H1 (cell line): ENCODE measurements at regions not wholly inside any gene's neighbourhood (a gene's known extent, or its start where the extent isn't known, plus 50 kb on each side); places are given as distances from the start of the nearest gene placed in this dataset.

Experiments
- CTCF ChIA-PET: fragments of 300-600 bp; sonication (Branson Sonifier 250); formaldehyde crosslinking; loops from one replicate; lab custom pipeline; 2021; ENCODE audit not compliant: partially characterized antibody; lab: Charles Lee
- POLR2A ChIA-PET: fragments of 300-600 bp; sonication (Branson Sonifier 250); formaldehyde crosslinking; loops from one replicate; lab custom pipeline; 2021; ENCODE audit warnings: inconsistent platforms; ENCODE audit not compliant: partially characterized antibody; lab: Charles Lee
- DNase-seq, 2 experiments: peaks; one replicate each; pipeline versions ENCODE4 v3.0.0 to v3.0.0-alpha.2; 2010 to 2022; ENCODE audit warnings: low spot score in 2 of 2, low read depth in 1 of 2, mixed read lengths in 1 of 2
- FAIRE-seq: peaks from 2 replicates; lab custom pipeline; 2011; peaks lifted over from hg19 to GRCh38; lab: Jason Lieb, UNC
- H2AFZ ChIP-seq: 2 replicates; pipeline ENCODE4 v1.8.1; 2012; ENCODE audit warnings: low read length, inconsistent platforms
- H2AK5ac ChIP-seq: 2 replicates; pipeline ENCODE4 v1.6.1; 2013; ENCODE audit warnings: low read depth, low read length
- H2BK120ac ChIP-seq: replicated peaks from 2 replicates; pipeline ENCODE3; 2013; ENCODE audit warnings: low read depth, low read length, inconsistent platforms
- H2BK12ac ChIP-seq: 2 replicates; pipeline ENCODE4 v1.6.1; 2013; ENCODE audit warnings: low read depth, low read length
- H2BK15ac ChIP-seq: 2 replicates; pipeline ENCODE4 v1.6.1; 2013; ENCODE audit warnings: low read length
- H2BK20ac ChIP-seq: 2 replicates; pipeline ENCODE4 v1.6.1; 2013; ENCODE audit warnings: low read length
- H2BK5ac ChIP-seq: 2 replicates; pipeline ENCODE4 v1.6.1; 2013; ENCODE audit warnings: low read depth, low read length
- H3K14ac ChIP-seq: 2 replicates; pipeline ENCODE4 v1.6.1; 2013; ENCODE audit warnings: inconsistent platforms; ENCODE audit not compliant: insufficient read length
- H3K18ac ChIP-seq: 2 replicates; pipeline ENCODE4 v1.6.1; 2013; ENCODE audit warnings: low read length; ENCODE audit errors: extremely low read depth
- H3K23ac ChIP-seq: 2 replicates; pipeline ENCODE4 v1.6.1; 2013; ENCODE audit warnings: inconsistent platforms; ENCODE audit not compliant: insufficient read length
- H3K23me2 ChIP-seq: 2 replicates; pipeline ENCODE4 v1.6.1; 2013; ENCODE audit warnings: low read depth, low read length
- H3K27ac ChIP-seq: 2 replicates; pipeline ENCODE4 v1.6.1; 2011; ENCODE audit warnings: low read depth, low read length, inconsistent platforms
- H3K27me3 ChIP-seq, 4 experiments: replicated peaks in 1 of 4; 1 replicate in 1 of 4; 2 replicates in 3 of 4; pipeline versions ENCODE4 v1.6.1 to v1.8.1; 2011 to 2013; ENCODE audit warnings: low read length in 3 of 4, mild to moderate bottlenecking in 3 of 4, inconsistent platforms in 2 of 4, mixed read lengths in 2 of 4, moderate library complexity in 1 of 4; ENCODE audit not compliant: control insufficient read depth in 3 of 4, insufficient read depth in 3 of 4; ENCODE audit errors: extremely low read depth in 1 of 4
- H3K36me3 ChIP-seq, 4 experiments: 2 replicates each; pipeline versions ENCODE4 v1.6.1 to v1.8.1; 2011 to 2013; ENCODE audit warnings: mild to moderate bottlenecking in 4 of 4, low read length in 3 of 4, moderate library complexity in 2 of 4, control low read depth in 1 of 4, inconsistent platforms in 1 of 4; ENCODE audit not compliant: insufficient read depth in 4 of 4, control insufficient read depth in 2 of 4
- H3K4ac ChIP-seq: replicated peaks from 2 replicates; pipeline ENCODE3; 2013; ENCODE audit warnings: low read length, low read depth, mixed read lengths, inconsistent platforms; ENCODE audit not compliant: insufficient read length
- H3K4me1 ChIP-seq, 4 experiments: replicated peaks in 1 of 4; 1 replicate in 1 of 4; 2 replicates in 3 of 4; pipeline versions ENCODE4 v1.6.1 to v1.8.1; 2011 to 2013; ENCODE audit warnings: low read length in 3 of 4, inconsistent platforms in 2 of 4, mixed read lengths in 1 of 4; ENCODE audit not compliant: insufficient read depth in 4 of 4, control insufficient read depth in 3 of 4
- H3K4me2 ChIP-seq, 2 experiments: 2 replicates each; pipeline versions ENCODE4 v1.6.1 to v1.8.1; 2011 to 2013; ENCODE audit warnings: low read depth in 2 of 2, low read length in 2 of 2, control low read depth in 1 of 2, inconsistent platforms in 1 of 2, mild to moderate bottlenecking in 1 of 2; ENCODE audit not compliant: insufficient read depth in 1 of 2
- H3K4me3 ChIP-seq, 4 experiments: fragments of 200-600, 300-600 bp in 1 of 4; sonication (generic), shearing (Covaris generic), sonication (Bioruptor Twin) in 1 of 4; 2 replicates each; pipeline versions ENCODE4 v1.5.1 to v1.8.1; 2011 to 2016; ENCODE audit warnings: low read length in 4 of 4, low read depth in 3 of 4, control low read depth in 2 of 4, inconsistent platforms in 2 of 4, mild to moderate bottlenecking in 2 of 4, mixed read lengths in 1 of 4, moderate library complexity in 1 of 4; ENCODE audit not compliant: insufficient read depth in 2 of 4; ENCODE audit errors: extremely low read depth in 1 of 4
- H3K56ac ChIP-seq: replicated peaks from 2 replicates; pipeline ENCODE3; 2013; ENCODE audit warnings: low read depth, mild to moderate bottlenecking, mixed read lengths, low read length, inconsistent platforms; ENCODE audit not compliant: insufficient read length
- H3K79me1 ChIP-seq: 2 replicates; pipeline ENCODE4 v1.6.1; 2013; ENCODE audit warnings: low read depth, low read length, control low read depth
- H3K79me2 ChIP-seq, 2 experiments: 2 replicates each; pipeline versions ENCODE4 v1.6.1 to v1.8.1; 2012 to 2013; ENCODE audit warnings: low read length in 2 of 2, mild to moderate bottlenecking in 2 of 2, inconsistent platforms in 1 of 2; ENCODE audit not compliant: insufficient read depth in 2 of 2, control insufficient read depth in 1 of 2
- H3K9ac ChIP-seq, 4 experiments: replicated peaks in 1 of 4; 1 replicate in 1 of 4; 2 replicates in 3 of 4; pipeline versions ENCODE4 v1.6.1 to v1.8.1; 2011 to 2013; ENCODE audit warnings: low read depth in 3 of 4, low read length in 3 of 4, control low read depth in 2 of 4, mild to moderate bottlenecking in 2 of 4, moderate library complexity in 2 of 4, inconsistent platforms in 1 of 4; ENCODE audit errors: extremely low read depth in 1 of 4
- H3K9me3 ChIP-seq, 2 experiments: 2 replicates each; pipeline versions ENCODE4 v1.6.1 to v1.8.1; 2012 to 2013; ENCODE audit warnings: mild to moderate bottlenecking in 2 of 2, moderate library complexity in 2 of 2, control low read depth in 1 of 2, inconsistent platforms in 1 of 2, low read depth in 1 of 2, low read length in 1 of 2, mixed read lengths in 1 of 2; ENCODE audit not compliant: insufficient read depth in 2 of 2
- H4K20me1 ChIP-seq, 2 experiments: replicated peaks in 1 of 2; 2 replicates each; pipeline versions ENCODE3 to v1.8.1; 2011 to 2013; ENCODE audit warnings: inconsistent platforms in 2 of 2, low read length in 2 of 2, mild to moderate bottlenecking in 1 of 2; ENCODE audit not compliant: insufficient read depth in 2 of 2, control insufficient read depth in 1 of 2
- H4K5ac ChIP-seq: 2 replicates; pipeline ENCODE4 v1.6.1; 2013; ENCODE audit warnings: low read length, low read depth, mixed read lengths, inconsistent platforms; ENCODE audit not compliant: insufficient read length
- H4K8ac ChIP-seq: 2 replicates; pipeline ENCODE4 v1.8.0; 2013; ENCODE audit warnings: mild to moderate bottlenecking, moderate library complexity, low read length, inconsistent platforms; ENCODE audit not compliant: insufficient read depth; ENCODE audit errors: extremely low read depth
- H4K91ac ChIP-seq: replicated peaks from 2 replicates; pipeline ENCODE3; 2013; ENCODE audit warnings: low read length, mixed read lengths, inconsistent platforms; ENCODE audit not compliant: insufficient read length
- BRCA1 ChIP-seq: IDR thresholded peaks from 2 replicates; pipeline ENCODE4 v1.6.1; 2012; ENCODE audit warnings: low read depth, low read length, improper control_type of control experiment
- CTBP2 ChIP-seq: IDR thresholded peaks from 2 replicates; pipeline ENCODE4 v1.7.0; 2011; ENCODE audit warnings: borderline replicate concordance, mild to moderate bottlenecking, moderate library complexity, mixed read lengths, low read length; ENCODE audit not compliant: insufficient read depth, insufficient read length
- EP300 ChIP-seq, 2 experiments: IDR thresholded peaks; 1 replicate in 1 of 2; 2 replicates in 1 of 2; pipeline ENCODE4 v1.6.1; 2011 to 2012; ENCODE audit warnings: low read depth in 2 of 2, low read length in 2 of 2, mild to moderate bottlenecking in 2 of 2, borderline replicate concordance in 1 of 2, inconsistent platforms in 1 of 2, moderate library complexity in 1 of 2
- KDM5A ChIP-seq: fragments of 200-600 bp; IDR thresholded peaks from 2 replicates; pipeline ENCODE4 v1.7.1; 2012; ENCODE audit warnings: mild to moderate bottlenecking, low read length, inconsistent platforms, mixed read lengths
- NRF1 ChIP-seq: IDR thresholded peaks from 2 replicates; pipeline ENCODE4 v1.6.1; 2011; ENCODE audit warnings: mild to moderate bottlenecking, low read depth, low read length, improper control_type of control experiment
- RAD21 ChIP-seq, 2 experiments: IDR thresholded peaks in 1 of 2; conservative IDR thresholded peaks in 1 of 2; 2 replicates each; pipeline ENCODE4 v1.6.1; 2011; ENCODE audit warnings: low read depth in 2 of 2, low read length in 2 of 2, improper control_type of control experiment in 1 of 2, inconsistent platforms in 1 of 2, mild to moderate bottlenecking in 1 of 2, moderate library complexity in 1 of 2
- TEAD4 ChIP-seq: IDR thresholded peaks from 2 replicates; pipeline ENCODE4 v1.6.1; 2012; ENCODE audit warnings: low read depth, low read length, inconsistent platforms, mixed read lengths
- ZNF274 ChIP-seq: IDR thresholded peaks from 2 replicates; pipeline ENCODE4 v1.7.0; 2012; ENCODE audit warnings: low read length, borderline replicate concordance; ENCODE audit errors: extremely low read depth
- WGBS, 2 experiments: shearing (Covaris generic) in 1 of 2; methylation state at CpG; one replicate each; pipeline versions ENCODE4 v1.1.6 to v1.1.7; 2013 to 2015; ENCODE audit warnings: low lambda C conversion rate in 2 of 2, mixed read lengths in 2 of 2, inconsistent platforms in 1 of 2, low coverage in 1 of 2, missing lambda C conversion rate in 1 of 2; ENCODE audit not compliant: insufficient replicate concordance in 2 of 2, insufficient coverage in 1 of 2, insufficient read length in 1 of 2; ENCODE audit errors: extremely low coverage in 1 of 2, missing lambda C conversion rate in 1 of 2; 5-methylcytosine and 5-hydroxymethylcytosine counted together

DNA sequence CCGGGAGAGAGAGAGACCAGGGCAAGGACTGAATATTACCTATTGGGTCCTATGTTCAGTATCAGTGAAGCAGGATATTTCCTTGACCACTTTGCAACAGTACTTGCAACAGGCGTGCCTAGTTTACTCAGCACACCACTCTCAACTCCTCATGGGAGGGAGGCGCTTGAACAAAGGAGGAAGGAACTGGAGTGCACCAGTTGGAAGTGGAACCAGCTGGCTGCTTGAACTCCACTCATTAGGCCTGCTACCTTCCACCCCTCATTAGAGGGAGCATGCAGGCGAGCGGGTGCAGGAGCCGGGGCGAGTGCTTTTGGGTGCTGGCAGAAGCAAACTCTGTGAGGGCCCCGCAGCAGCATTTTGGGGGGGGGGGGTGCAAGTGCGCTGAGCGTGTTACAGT lies 1369.6 kb upstream of the RAG2 start:
- 95% methylated on average over 8 of the region's 10 CpGs; no CpG with 5 or more reads in 1 of the 2 experiments for WGBS, 2 experiments
- CTCF ChIA-PET = no interaction called here
- DNase-seq = no peak
- TF ChIP-seq CTBP2 (no peak), TEAD4 (no peak), RAD21 (IDR thresholded peaks at IDR 0.05 in 1 of 2, conservative IDR thresholded peaks at IDR 0.05 in 1 of 2; ENCODE audit: low read depth in 2 of 2, low read length in 2 of 2) (no peak), NRF1 (no peak), ZNF274 (no peak), BRCA1 (no peak), EP300 (IDR thresholded peaks at IDR 0.05; ENCODE audit: borderline replicate concordance in 1 of 2, low read depth in 2 of 2, low read length in 2 of 2) (no peak), KDM5A (no peak)

More for the DNA sequence above, 1369.6 kb upstream of the RAG2 start:
- Histone ChIP-seq H4K91ac (no peak overlapping the region), H3K4ac (no peak overlapping the region), H3K4me2 (no peak overlapping the region), H3K9me3 (no peaks in the 10 kb centered on the region), H3K79me2 (no peaks in the 10 kb centered on the region), H2BK120ac (no peak overlapping the region), H3K36me3 (no peaks in the 10 kb centered on the region), H4K20me1 (no peaks in the 10 kb centered on the region), H2BK12ac (peak overlapping the region; percentile 90; the same call in 1 of the 2 replicates), H3K27me3 (no peaks in the 10 kb centered on the region), H3K23ac (no peak overlapping the region), H2AFZ (no peak overlapping the region), H2AK5ac (no peak overlapping the region), H2BK15ac (no peak overlapping the region), H3K23me2 (no peaks in the 10 kb centered on the region), H2BK20ac (no peak overlapping the region), H3K27ac (no peak overlapping the region), H4K8ac (no peak overlapping the region), H3K56ac (no peak overlapping the region), H3K18ac (no peak overlapping the region), H2BK5ac (no peak overlapping the region), H4K5ac (no peak overlapping the region), H3K14ac (no peak overlapping the region), H3K79me1 (no peaks in the 10 kb centered on the region), H3K9ac (no peak overlapping the region), H3K4me1 (no peaks in the 10 kb centered on the region; a peak in 1 of 7 replicates), H3K4me3 (no peak overlapping the region)
- no peak for FAIRE-seq
- POLR2A ChIA-PET = no interaction called here
